Thymus (tissue), 11 donors: ENCODE measurements at regions not wholly inside any gene's neighbourhood (a gene's known extent, or its start where the extent isn't known, plus 50 kb on each side); places are given as distances from the start of the nearest gene placed in this dataset.

Experiments
- DNase-seq, 9 donors: peaks; one replicate each; pipeline ENCODE4 v3.0.0-alpha.2; 2013; ENCODE audit warnings: low spot score in 9 of 9, low read depth in 6 of 9, missing footprints in 1 of 9
- H3K27ac ChIP-seq, 2 donors: one replicate each; pipeline ENCODE4 v1.5.1; 2013; ENCODE audit warnings: control low read depth in 1 of 2, low read depth in 1 of 2, low read length in 1 of 2, mild to moderate bottlenecking in 1 of 2, moderate library complexity in 1 of 2
- H3K27me3 ChIP-seq, 2 donors: one replicate each; pipeline ENCODE4 v1.5.1; 2013; ENCODE audit warnings: low read length in 1 of 2; ENCODE audit not compliant: control insufficient read depth in 2 of 2, insufficient read depth in 1 of 2
- H3K36me3 ChIP-seq, 2 donors: one replicate each; pipeline ENCODE4 v1.5.1; 2013; ENCODE audit warnings: low read length in 1 of 2, mild to moderate bottlenecking in 1 of 2, moderate library complexity in 1 of 2; ENCODE audit not compliant: control insufficient read depth in 2 of 2, insufficient read depth in 2 of 2
- H3K4me1 ChIP-seq, 2 donors: one replicate each; pipeline ENCODE4 v1.5.1; 2013; ENCODE audit warnings: low read length in 2 of 2; ENCODE audit not compliant: control insufficient read depth in 2 of 2, insufficient read depth in 2 of 2
- H3K4me3 ChIP-seq, 2 donors: one replicate each; pipeline ENCODE4 v1.5.1; 2013; ENCODE audit warnings: low read length in 2 of 2, control low read depth in 1 of 2, mild to moderate bottlenecking in 1 of 2
- H3K9me3 ChIP-seq, 2 donors: one replicate each; pipeline ENCODE4 v1.5.1; 2013; ENCODE audit warnings: low read length in 1 of 2, mild to moderate bottlenecking in 1 of 2; ENCODE audit not compliant: control insufficient read depth in 2 of 2, insufficient read depth in 1 of 2
- WGBS: extraction: QIAGEN DNeasy Blood & Tissue Kit; methylation state at CpG from one replicate; pipeline ENCODE4 v1.1.7; 2013; 5-methylcytosine and 5-hydroxymethylcytosine counted together
- donor health status: healthy.

DNA sequence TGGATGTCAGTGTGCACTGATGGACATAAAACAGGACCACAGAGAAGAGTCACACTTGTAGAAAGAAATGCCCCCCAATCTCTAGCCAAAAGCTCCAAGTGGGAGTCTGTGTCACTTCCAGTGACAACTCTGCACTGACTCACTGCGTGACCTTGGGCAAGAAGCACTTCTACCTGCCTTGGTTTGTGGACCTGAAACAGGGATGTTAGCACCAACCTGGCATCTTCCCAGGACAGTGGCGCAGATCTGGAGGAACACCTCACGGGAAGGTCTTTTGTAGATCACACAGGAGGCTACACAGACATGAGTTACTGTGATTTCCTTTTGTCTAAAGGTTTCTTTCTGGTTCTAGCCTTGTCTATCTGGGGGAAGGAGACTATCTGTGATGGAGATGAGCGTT lies 80.5 kb upstream of the DHRSX start:
- Histone ChIP-seq H3K27ac (no peak overlapping the region), H3K9me3 (no peaks in the 10 kb centered on the region), H3K4me1 (peaks cover 0 to 5% of the 10 kb centered on the region in 2 donors), H3K27me3 (peaks cover 48 to 53% of the 10 kb centered on the region in 2 donors), H3K4me3 (no peak overlapping the region), H3K36me3 (no peaks in the 10 kb centered on the region)
- no peak for DNase-seq
- 98% methylated on average over 4 of the region's 4 CpGs for WGBS

DNA sequence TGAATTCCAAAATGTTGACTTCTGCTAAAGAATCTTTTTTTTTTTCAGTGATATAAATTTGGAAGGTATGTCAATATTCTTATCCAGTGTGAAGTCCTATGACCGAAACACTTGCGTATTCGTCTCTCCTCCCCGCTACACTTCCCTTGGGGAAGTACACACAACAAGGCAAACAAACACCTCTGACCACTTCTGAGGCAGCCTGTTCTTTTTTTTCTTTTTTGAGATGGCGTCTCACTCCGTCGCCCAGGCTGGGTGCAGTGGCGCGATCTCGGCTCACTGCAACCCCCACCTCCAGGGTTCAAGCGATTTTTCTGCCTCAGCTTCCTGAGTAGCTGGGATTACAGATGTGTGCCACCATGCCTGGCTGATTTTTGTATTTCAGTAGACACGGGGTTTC lies 78.1 kb upstream of the DHRSX start:
- Histone ChIP-seq H3K27me3 (peaks cover 26 to 32% of the 10 kb centered on the region in 2 donors), H3K4me3 (no peak overlapping the region), H3K9me3 (no peaks in the 10 kb centered on the region), H3K36me3 (no peaks in the 10 kb centered on the region), H3K27ac (no peak overlapping the region), H3K4me1 (peaks cover 0 to 5% of the 10 kb centered on the region in 2 donors)
- DNase-seq: peak in 2 of 9 donors; percentile 7 to 23
- WGBS: 70% methylated on average over 12 of the region's 12 CpGs

DNA sequence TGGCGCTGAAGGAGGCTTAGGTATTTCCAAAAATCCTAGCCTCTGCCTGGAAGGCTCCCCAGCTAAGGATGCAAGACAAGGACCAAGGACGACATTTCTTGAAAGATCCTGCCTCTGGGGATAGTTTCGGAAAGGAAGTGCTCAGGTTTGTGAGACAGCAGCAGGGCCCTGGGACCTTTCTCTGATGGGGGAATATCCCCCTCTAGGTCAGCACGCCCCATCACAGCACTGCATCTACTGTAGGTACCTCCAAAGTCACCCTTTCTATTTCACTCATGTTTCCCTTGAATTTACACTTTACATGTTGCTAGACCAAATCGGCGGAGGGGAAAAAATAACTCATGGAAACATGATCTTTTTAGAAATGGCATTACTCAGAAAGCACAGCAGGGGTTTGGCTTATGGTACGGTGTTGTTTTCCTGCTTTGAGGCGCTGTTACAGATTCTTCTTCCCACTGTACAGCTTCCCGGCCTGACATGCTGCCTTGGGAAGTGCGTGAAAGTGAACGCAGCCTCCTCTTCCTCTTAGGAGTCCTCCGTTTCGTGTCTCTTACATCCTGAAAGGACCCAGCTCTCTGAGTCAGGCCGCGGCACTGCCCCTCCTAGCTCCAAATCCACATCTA lies 77.2 kb upstream of the DHRSX start:
- H3K27me3 ChIP-seq: peaks cover 17 to 23% of the 10 kb centered on the region in 2 donors
- no peak for DNase-seq
- H3K27ac ChIP-seq: no peak overlapping the region
- H3K4me1 ChIP-seq: peaks cover 0 to 5% of the 10 kb centered on the region in 2 donors
- WGBS: 93% methylated on average over 15 of the region's 15 CpGs
- no peaks in the 10 kb centered on the region for H3K9me3 ChIP-seq
- no peak overlapping the region for H3K4me3 ChIP-seq
- H3K36me3 ChIP-seq: no peaks in the 10 kb centered on the region

DNA sequence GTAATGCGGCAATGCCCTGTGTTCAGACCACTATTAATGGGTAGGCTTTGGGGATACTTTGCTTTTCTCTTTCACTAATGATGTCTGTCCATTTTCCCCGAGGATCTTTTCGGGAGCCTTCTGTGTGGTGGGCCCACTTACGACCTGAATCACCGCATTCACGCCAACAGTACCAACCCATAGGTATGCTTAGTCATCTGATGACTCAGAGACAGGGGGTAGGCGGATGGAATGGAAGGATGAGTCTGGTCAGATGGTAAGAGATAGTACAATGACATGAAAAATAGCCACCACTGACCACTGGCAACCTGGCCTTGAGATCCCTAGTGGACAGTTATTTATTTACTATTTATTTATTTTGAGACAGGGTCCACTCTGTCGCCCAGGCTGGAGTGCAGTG lies 76.0 kb upstream of the DHRSX start:
- peaks cover 0 to 5% of the 10 kb centered on the region in 2 donors for H3K4me1 ChIP-seq
- no peaks in the 10 kb centered on the region for H3K9me3 ChIP-seq
- no peaks in the 10 kb centered on the region for H3K36me3 ChIP-seq
- peaks cover 6 to 11% of the 10 kb centered on the region in 2 donors for H3K27me3 ChIP-seq
- WGBS: 97% methylated on average over 8 of the region's 8 CpGs
- no peak overlapping the region for H3K27ac ChIP-seq
- no peak overlapping the region for H3K4me3 ChIP-seq
- DNase-seq: no peak

DNA sequence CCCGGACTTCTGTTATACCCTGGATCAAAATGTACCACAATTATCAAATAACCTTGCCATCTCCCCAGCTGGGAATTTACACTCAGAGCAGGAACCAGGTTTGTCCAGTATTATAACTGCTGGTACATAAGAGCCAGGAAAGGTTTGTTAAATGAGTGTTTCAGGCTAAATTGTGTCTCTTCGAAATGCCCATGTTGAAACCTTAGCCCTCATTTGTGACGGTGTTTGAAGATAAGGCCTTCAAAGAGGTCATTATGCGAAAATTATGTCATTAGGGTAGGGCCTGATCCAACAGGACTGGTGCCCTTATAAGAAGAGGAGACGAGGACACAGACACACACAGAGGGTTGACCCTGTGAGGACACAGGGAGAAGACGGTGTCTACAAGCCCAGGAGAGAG lies 73.5 kb upstream of the DHRSX start:
- Histone ChIP-seq H3K27me3 (no peaks in the 10 kb centered on the region), H3K9me3 (no peaks in the 10 kb centered on the region), H3K36me3 (no peaks in the 10 kb centered on the region), H3K27ac (no peak overlapping the region), H3K4me3 (no peak overlapping the region), H3K4me1 (peaks cover 0 to 3% of the 10 kb centered on the region in 2 donors)
- DNase-seq: no peak
- WGBS: 98% methylated on average over 6 of the region's 6 CpGs

DNA sequence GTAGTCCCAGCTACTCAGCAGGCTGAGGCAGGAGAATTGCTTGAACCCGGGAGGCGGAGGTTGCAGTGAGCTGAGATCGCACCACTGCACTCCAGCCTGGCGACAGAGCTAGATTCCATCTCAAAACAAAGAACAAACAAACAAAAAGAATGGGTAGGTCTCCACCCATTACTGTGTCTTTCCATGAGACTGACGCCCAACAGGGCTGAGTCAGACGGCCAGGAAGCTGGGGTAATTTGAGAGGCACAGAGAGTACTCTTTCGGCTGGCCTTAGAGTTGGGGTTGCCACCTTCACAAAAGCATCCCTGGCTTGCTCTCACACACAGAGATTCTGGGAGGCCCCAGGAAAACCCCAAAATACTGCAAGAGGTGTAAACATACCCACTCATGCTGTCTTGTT lies 72.0 kb upstream of the DHRSX start:
- H3K36me3 ChIP-seq: no peaks in the 10 kb centered on the region
- no peaks in the 10 kb centered on the region for H3K27me3 ChIP-seq
- no peaks in the 10 kb centered on the region for H3K4me1 ChIP-seq
- no peak for DNase-seq
- no peaks in the 10 kb centered on the region for H3K9me3 ChIP-seq
- no peak overlapping the region for H3K4me3 ChIP-seq
- H3K27ac ChIP-seq: no peak overlapping the region
- WGBS: 91% methylated on average over 7 of the region's 7 CpGs

DNA sequence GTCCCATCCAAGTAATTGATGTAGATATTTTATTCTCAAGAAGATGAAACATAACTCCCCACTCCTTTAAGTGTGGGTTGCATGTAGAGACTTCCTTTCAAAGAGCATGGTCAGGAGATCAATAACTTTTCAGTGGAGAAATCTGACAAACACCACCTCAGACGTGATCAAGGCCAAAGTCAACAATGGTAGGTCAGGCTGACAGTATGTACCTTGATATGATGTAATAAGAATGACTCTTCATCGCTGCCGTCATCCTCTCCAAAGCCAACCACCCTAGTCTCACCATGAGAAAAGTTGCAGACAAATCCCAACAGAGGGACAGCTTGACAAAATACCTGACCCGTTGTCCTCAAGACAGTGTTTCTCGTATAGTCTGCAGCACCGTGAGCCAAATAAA lies 67.3 kb upstream of the DHRSX start:
- Histone ChIP-seq H3K4me1 (no peaks in the 10 kb centered on the region), H3K27me3 (no peaks in the 10 kb centered on the region), H3K4me3 (no peak overlapping the region), H3K27ac (no peak overlapping the region), H3K9me3 (no peaks in the 10 kb centered on the region), H3K36me3 (no peaks in the 10 kb centered on the region)
- WGBS: 97% methylated on average over 6 of the region's 6 CpGs
- DNase-seq: no peak

DNA sequence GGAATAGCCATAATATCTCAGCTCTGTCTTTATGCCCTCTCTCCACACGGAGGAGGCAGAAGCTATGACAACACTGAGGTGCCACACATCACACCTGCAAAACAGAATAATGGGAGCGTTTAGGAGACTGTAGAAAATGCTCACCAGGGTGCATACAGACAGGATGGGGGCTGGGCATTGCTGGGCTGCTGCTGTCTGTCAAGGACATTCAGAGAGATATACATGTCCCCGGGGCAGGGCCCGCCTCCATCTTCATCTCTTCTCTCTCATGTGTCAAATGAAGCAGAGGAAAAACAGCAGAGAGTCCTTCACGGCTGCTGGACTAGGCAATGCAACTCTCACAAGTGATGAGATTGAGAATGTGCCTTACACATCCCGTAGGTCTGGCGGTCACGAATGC lies 65.3 kb upstream of the DHRSX start:
- no peak overlapping the region for H3K27ac ChIP-seq
- H3K4me3 ChIP-seq: no peak overlapping the region
- H3K27me3 ChIP-seq: no peaks in the 10 kb centered on the region
- no peaks in the 10 kb centered on the region for H3K4me1 ChIP-seq
- no peaks in the 10 kb centered on the region for H3K36me3 ChIP-seq
- 89% methylated on average over 8 of the region's 8 CpGs for WGBS
- no peaks in the 10 kb centered on the region for H3K9me3 ChIP-seq
- DNase-seq: no peak

DNA sequence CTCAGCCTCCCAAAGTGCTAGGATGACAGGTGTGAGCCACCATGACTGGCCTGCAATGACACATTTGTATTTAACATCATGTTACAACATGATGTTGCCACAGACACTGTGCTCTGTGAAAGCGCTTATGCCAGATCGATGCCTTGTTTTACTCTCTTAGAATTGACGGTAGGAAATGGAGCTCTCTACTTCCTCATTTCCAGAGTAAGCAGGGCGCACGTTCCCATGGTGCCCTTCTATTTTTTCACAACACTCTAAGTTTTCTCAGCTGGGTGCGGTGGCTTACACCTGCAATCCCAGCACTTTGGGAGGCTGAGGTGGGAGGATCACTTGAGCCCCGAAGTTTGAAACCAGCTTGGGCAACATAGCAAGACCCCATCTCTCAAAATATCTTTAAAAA lies 60.7 kb upstream of the DHRSX start:
- 68% methylated on average over 7 of the region's 7 CpGs for WGBS
- H3K27me3 ChIP-seq: no peaks in the 10 kb centered on the region
- no peak overlapping the region for H3K4me3 ChIP-seq
- no peaks in the 10 kb centered on the region for H3K36me3 ChIP-seq
- DNase-seq: no peak
- no peaks in the 10 kb centered on the region for H3K4me1 ChIP-seq
- H3K9me3 ChIP-seq: no peaks in the 10 kb centered on the region
- no peak overlapping the region for H3K27ac ChIP-seq

DNA sequence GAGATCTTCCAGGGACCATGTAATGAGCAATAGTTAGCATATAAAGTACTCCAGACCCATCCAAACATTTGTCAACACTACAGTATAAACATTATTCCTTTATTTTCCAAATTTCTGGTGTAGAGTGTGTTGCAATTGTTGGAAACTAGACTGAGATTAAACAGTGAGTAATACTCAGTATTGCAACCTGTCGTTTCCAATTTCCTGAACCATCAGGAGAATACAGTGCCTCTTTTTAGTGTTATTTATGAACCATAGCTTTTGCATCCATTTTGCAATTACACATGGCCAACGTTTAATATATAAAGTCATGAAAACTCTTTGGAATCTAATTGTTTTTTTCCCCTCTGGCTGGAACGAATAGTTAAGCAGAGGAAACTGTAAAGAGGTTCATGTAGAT lies 58.3 kb upstream of the DHRSX start:
- no peak for DNase-seq
- Histone ChIP-seq H3K4me3 (no peak overlapping the region), H3K27me3 (no peaks in the 10 kb centered on the region), H3K4me1 (no peaks in the 10 kb centered on the region), H3K36me3 (no peaks in the 10 kb centered on the region), H3K9me3 (no peaks in the 10 kb centered on the region), H3K27ac (no peak overlapping the region)
- WGBS: 87% methylated on average over 3 of the region's 3 CpGs
